ENCODE measurements at regions not wholly inside any gene's neighbourhood (a gene's known extent, or its start where the extent isn't known, plus 50 kb on each side); places are given as distances from the start of the nearest gene placed in this dataset.
"Not testable (repeated sequence)": the region's sequence is repeated elsewhere in the genome, so short reads cannot be mapped to it uniquely, and the experiment has no call there.

GRCh38 chr7:65251851-65252620, 121.6 kb upstream of the ZNF92 start:
- DNase-seq = peak; percentile 36

GRCh38 chr7:65250697-65251395, 122.8 kb upstream of the ZNF92 start:
- DNase-seq = no peak

- no peak for DNase-seq
These were observed 123.4 kb upstream of the ZNF92 start for GRCh38 chr7:65250216-65250615.

- no peak for DNase-seq
These were observed 126.2 kb upstream of the ZNF92 start for GRCh38 chr7:65247491-65247890.

GRCh38 chr7:65239707-65240352, 133.8 kb upstream of the ZNF92 start:
- DNase-seq = no peak

GRCh38 chr7:65239324-65239706, 134.3 kb upstream of the ZNF92 start:
- DNase-seq = no peak

- no peak for DNase-seq
These were observed 134.9 kb upstream of the ZNF92 start for GRCh38 chr7:65238785-65239184.

GRCh38 chr7:65235586-65235985, 138.1 kb upstream of the ZNF92 start:
- DNase-seq = no peak

- no peak for DNase-seq
These were observed 140.1 kb upstream of the ZNF92 start for GRCh38 chr7:65233409-65234034.

GRCh38 chr7:65230231-65230630, 143.4 kb upstream of the ZNF92 start:
- no peak for DNase-seq

GRCh38 chr7:65225422-65226006, 148.1 kb upstream of the ZNF92 start:
- DNase-seq = no peak

- DNase-seq = no peak
These were observed 151.0 kb upstream of the ZNF92 start for GRCh38 chr7:65222655-65223054.

- no peak for DNase-seq
These were observed 152.0 kb upstream of the ZNF92 start for GRCh38 chr7:65221683-65222082.

- DNase-seq = no peak
These were observed 154.0 kb upstream of the ZNF92 start for GRCh38 chr7:65219623-65220022.

GRCh38 chr7:65216469-65216868, 157.2 kb upstream of the ZNF92 start:
- no peak for DNase-seq

GRCh38 chr7:65213260-65213659, 160.4 kb upstream of the ZNF92 start:
- DNase-seq = not testable (repeated sequence)

GRCh38 chr7:65199221-65199620, 174.4 kb upstream of the ZNF92 start:
- not testable (repeated sequence) for DNase-seq

- not testable (repeated sequence) for DNase-seq
These were observed 180.2 kb upstream of the ZNF92 start for GRCh38 chr7:65193334-65194058.

GRCh38 chr7:65177041-65177440, 170.6 kb upstream of the ERV3-1 start:
- not testable (repeated sequence) for DNase-seq

GRCh38 chr7:65150105-65150504, 143.6 kb upstream of the ERV3-1 start:
- not testable (repeated sequence) for DNase-seq

- DNase-seq = not testable (repeated sequence)
These were observed 139.8 kb upstream of the ERV3-1 start for GRCh38 chr7:65146118-65146914.
